Gastroesophageal sphincter (tissue), 3 donors: ENCODE measurements at regions not wholly inside any gene's neighbourhood (a gene's known extent, or its start where the extent isn't known, plus 50 kb on each side); places are given as distances from the start of the nearest gene placed in this dataset.

ENCODE experiments used
- POLR2A ChIP-seq, 2 donors: fragments of 450-650 bp; IDR thresholded peaks; one replicate each; pipeline ENCODE4 v1.6.1; 2017; ENCODE audit warnings: antibody characterized with exemption in 2 of 2, mild to moderate bottlenecking in 2 of 2, moderate library complexity in 1 of 2
- TF ChIP-seq, protein P1 (sequence below), 4 experiments: fragments of 200-600 bp in 2 of 4; fragments of 450-650 bp in 2 of 4; sonication (generic) in 1 of 4; IDR thresholded peaks; one replicate each; pipeline ENCODE4 v1.5.1; 2017 to 2019; ENCODE audit warnings: antibody characterized with exemption in 4 of 4, mild to moderate bottlenecking in 2 of 4, moderate library complexity in 2 of 4

GRCh38 chr9:103999375-104000062, 94.6 kb upstream of the SMC2 start:
- TF ChIP-seq, protein P1, sequence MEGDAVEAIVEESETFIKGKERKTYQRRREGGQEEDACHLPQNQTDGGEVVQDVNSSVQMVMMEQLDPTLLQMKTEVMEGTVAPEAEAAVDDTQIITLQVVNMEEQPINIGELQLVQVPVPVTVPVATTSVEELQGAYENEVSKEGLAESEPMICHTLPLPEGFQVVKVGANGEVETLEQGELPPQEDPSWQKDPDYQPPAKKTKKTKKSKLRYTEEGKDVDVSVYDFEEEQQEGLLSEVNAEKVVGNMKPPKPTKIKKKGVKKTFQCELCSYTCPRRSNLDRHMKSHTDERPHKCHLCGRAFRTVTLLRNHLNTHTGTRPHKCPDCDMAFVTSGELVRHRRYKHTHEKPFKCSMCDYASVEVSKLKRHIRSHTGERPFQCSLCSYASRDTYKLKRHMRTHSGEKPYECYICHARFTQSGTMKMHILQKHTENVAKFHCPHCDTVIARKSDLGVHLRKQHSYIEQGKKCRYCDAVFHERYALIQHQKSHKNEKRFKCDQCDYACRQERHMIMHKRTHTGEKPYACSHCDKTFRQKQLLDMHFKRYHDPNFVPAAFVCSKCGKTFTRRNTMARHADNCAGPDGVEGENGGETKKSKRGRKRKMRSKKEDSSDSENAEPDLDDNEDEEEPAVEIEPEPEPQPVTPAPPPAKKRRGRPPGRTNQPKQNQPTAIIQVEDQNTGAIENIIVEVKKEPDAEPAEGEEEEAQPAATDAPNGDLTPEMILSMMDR (IDR thresholded peaks at IDR 0.05), result no peak
- no peak for TF ChIP-seq POLR2A (IDR thresholded peaks at IDR 0.05)
